ENCODE measurements at regions not wholly inside any gene's neighbourhood (a gene's known extent, or its start where the extent isn't known, plus 50 kb on each side); places are given as distances from the start of the nearest gene placed in this dataset.

DNA sequence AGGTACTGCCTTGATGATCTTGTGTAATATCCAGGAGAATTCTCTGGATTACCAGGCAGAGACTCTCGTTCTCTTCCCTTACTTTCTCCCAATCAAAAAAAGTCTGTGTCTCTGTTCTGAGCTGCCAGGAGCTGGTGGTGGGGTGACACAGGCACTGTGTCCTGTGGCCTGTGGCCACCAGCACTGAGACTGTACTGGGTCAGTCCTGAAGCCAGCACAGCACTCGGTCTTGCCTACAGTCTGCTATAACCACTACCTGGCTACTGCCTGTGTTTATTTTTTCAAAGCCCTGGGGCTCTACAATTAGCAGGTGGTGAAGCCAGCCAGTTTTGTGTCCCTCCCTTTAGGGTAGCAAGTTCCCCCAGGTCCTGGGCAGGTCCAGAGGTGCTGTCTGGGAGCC lies 331.1 kb upstream of the MAGEB18 start:
- TF ChIP-seq POLR2AphosphoS5 (IDR thresholded peaks at IDR 0.05) (no peak), EP300 (conservative IDR thresholded peaks at IDR 0.05; ENCODE audit: poor library complexity, severe bottlenecking) (no peak), TAF1 (IDR thresholded peaks at IDR 0.05; ENCODE audit: low read depth) (no peak), RAD21 (conservative IDR thresholded peaks at IDR 0.05) (no peak)
- TF ChIP-seq, protein P1, sequence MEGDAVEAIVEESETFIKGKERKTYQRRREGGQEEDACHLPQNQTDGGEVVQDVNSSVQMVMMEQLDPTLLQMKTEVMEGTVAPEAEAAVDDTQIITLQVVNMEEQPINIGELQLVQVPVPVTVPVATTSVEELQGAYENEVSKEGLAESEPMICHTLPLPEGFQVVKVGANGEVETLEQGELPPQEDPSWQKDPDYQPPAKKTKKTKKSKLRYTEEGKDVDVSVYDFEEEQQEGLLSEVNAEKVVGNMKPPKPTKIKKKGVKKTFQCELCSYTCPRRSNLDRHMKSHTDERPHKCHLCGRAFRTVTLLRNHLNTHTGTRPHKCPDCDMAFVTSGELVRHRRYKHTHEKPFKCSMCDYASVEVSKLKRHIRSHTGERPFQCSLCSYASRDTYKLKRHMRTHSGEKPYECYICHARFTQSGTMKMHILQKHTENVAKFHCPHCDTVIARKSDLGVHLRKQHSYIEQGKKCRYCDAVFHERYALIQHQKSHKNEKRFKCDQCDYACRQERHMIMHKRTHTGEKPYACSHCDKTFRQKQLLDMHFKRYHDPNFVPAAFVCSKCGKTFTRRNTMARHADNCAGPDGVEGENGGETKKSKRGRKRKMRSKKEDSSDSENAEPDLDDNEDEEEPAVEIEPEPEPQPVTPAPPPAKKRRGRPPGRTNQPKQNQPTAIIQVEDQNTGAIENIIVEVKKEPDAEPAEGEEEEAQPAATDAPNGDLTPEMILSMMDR (IDR thresholded peaks at IDR 0.05; ENCODE audit: poor library complexity, severe bottlenecking), result no peak

Data from neural cell (in vitro differentiated cells).